ENCODE measurements at regions not wholly inside any gene's neighbourhood (a gene's known extent, or its start where the extent isn't known, plus 50 kb on each side); places are given as distances from the start of the nearest gene placed in this dataset.

GRCh38 chr12:42770261-42770660 lies 180.7 kb upstream of the PRICKLE1 start:
- intact Hi-C loops (cut with DNase I), result no loop called here
- no peak overlapping the region for H3K27ac ChIP-seq
- TF ChIP-seq EP300 (IDR thresholded peaks at IDR 0.05), result no peak
- TF ChIP-seq, protein P1, sequence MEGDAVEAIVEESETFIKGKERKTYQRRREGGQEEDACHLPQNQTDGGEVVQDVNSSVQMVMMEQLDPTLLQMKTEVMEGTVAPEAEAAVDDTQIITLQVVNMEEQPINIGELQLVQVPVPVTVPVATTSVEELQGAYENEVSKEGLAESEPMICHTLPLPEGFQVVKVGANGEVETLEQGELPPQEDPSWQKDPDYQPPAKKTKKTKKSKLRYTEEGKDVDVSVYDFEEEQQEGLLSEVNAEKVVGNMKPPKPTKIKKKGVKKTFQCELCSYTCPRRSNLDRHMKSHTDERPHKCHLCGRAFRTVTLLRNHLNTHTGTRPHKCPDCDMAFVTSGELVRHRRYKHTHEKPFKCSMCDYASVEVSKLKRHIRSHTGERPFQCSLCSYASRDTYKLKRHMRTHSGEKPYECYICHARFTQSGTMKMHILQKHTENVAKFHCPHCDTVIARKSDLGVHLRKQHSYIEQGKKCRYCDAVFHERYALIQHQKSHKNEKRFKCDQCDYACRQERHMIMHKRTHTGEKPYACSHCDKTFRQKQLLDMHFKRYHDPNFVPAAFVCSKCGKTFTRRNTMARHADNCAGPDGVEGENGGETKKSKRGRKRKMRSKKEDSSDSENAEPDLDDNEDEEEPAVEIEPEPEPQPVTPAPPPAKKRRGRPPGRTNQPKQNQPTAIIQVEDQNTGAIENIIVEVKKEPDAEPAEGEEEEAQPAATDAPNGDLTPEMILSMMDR (IDR thresholded peaks at IDR 0.05), result no peak
- no peak for DNase-seq
- no peaks in the 10 kb centered on the region for H3K27me3 ChIP-seq
- H3K4me1 ChIP-seq, result no peaks in the 10 kb centered on the region
- H3K9me3 ChIP-seq, result peaks cover 0 to 10% (median 3%) of the 10 kb centered on the region in 4 donors
- 76 to 87% methylated on average over 3 of the region's 3 CpGs for WGBS, 2 donors
- no peak overlapping the region for H3K4me3 ChIP-seq
- no peaks in the 10 kb centered on the region for H3K36me3 ChIP-seq

GRCh38 chr12:42769455-42769854 lies 179.9 kb upstream of the PRICKLE1 start:
- Histone ChIP-seq H3K27me3 (no peaks in the 10 kb centered on the region), H3K4me1 (no peaks in the 10 kb centered on the region), H3K27ac (no peak overlapping the region), H3K9me3 (peaks cover 0 to 10% (median 3%) of the 10 kb centered on the region in 4 donors), H3K36me3 (no peaks in the 10 kb centered on the region), H3K4me3 (no peak overlapping the region)
- no peak for DNase-seq
- WGBS, 2 donors, result 20 to 25% methylated on average over 1 of the region's 1 CpG
- TF ChIP-seq POLR2A (IDR thresholded peaks at IDR 0.05) (no peak), POLR2AphosphoS5 (IDR thresholded peaks at IDR 0.05) (no peak), EP300 (IDR thresholded peaks at IDR 0.05) (no peak)
- TF ChIP-seq, protein P1 (IDR thresholded peaks at IDR 0.05), result no peak
- intact Hi-C loops (cut with DNase I), result no loop called here

DNA sequence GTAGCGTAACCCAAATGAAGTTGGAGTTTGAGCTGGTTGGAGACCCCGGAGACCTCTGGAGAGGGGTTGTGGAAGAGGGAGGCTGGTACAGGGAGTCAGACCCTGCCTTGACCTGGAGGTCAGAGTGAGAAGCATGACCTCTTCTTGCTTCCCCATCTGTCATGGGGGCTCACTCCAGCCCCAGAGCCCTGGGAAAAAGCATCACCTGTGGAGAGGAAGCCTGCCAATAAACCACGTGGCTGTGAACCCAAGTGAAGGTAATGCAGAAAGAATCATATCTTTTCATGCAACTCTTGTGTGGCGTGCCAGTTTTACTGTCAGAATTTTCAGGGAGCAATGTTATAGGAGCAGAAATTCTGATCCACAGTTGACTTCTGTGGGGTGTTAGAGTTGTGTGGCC lies 178.5 kb upstream of the PRICKLE1 start:
- H3K36me3 ChIP-seq, result no peaks in the 10 kb centered on the region
- no peak for DNase-seq

GRCh38 chr12:42767326-42767954 lies 177.9 kb upstream of the PRICKLE1 start:
- H3K27ac ChIP-seq, result no peak overlapping the region
- peaks cover 0 to 3% (median under 1%) of the 10 kb centered on the region in 4 donors for H3K4me1 ChIP-seq
- no peak overlapping the region for H3K4me3 ChIP-seq
- H3K36me3 ChIP-seq, result no peaks in the 10 kb centered on the region
- 83 to 90% methylated on average over 7 of the region's 7 CpGs for WGBS, 2 donors
- TF ChIP-seq, protein P1 (IDR thresholded peaks at IDR 0.05), result no peak
- TF ChIP-seq EP300 (IDR thresholded peaks at IDR 0.05) (no peak), POLR2AphosphoS5 (IDR thresholded peaks at IDR 0.05) (no peak), POLR2A (IDR thresholded peaks at IDR 0.05) (no peak)
- intact Hi-C loops (cut with DNase I), result no loop called here
- no peak for DNase-seq
- H3K9me3 ChIP-seq, result peaks cover 0 to 7% (median 3%) of the 10 kb centered on the region in 4 donors
- no peaks in the 10 kb centered on the region for H3K27me3 ChIP-seq

More for the DNA sequence above, 178.5 kb upstream of the PRICKLE1 start:
- Histone ChIP-seq H3K4me1 (no peaks in the 10 kb centered on the region), H3K4me3 (no peak overlapping the region), H3K9me3 (peaks cover 0 to 10% (median 3%) of the 10 kb centered on the region in 4 donors), H3K27me3 (no peaks in the 10 kb centered on the region), H3K27ac (no peak overlapping the region)
- no peak for TF ChIP-seq POLR2AphosphoS5 (IDR thresholded peaks at IDR 0.05)
- TF ChIP-seq POLR2A (IDR thresholded peaks at IDR 0.05), result no peak
- no peak for TF ChIP-seq EP300 (IDR thresholded peaks at IDR 0.05)
- TF ChIP-seq, protein P1 (IDR thresholded peaks at IDR 0.05), result no peak
- intact Hi-C loops (cut with DNase I), result no loop called here
- 76 to 88% methylated on average over 4 of the region's 4 CpGs for WGBS, 2 donors

GRCh38 chr12:42766754-42767153 lies 177.2 kb upstream of the PRICKLE1 start:
- 77 to 81% methylated on average over 4 of the region's 4 CpGs for WGBS, 2 donors
- Histone ChIP-seq H3K4me3 (no peak overlapping the region), H3K36me3 (no peaks in the 10 kb centered on the region), H3K27ac (no peak overlapping the region), H3K27me3 (no peaks in the 10 kb centered on the region), H3K9me3 (peaks cover 0 to 6% (median under 1%) of the 10 kb centered on the region in 4 donors), H3K4me1 (peaks cover 0 to 10% (median 3%) of the 10 kb centered on the region in 4 donors)
- intact Hi-C loops (cut with DNase I), result no loop called here
- no peak for TF ChIP-seq POLR2A (IDR thresholded peaks at IDR 0.05)
- TF ChIP-seq, protein P1 (IDR thresholded peaks at IDR 0.05), result no peak
- no peak for TF ChIP-seq POLR2AphosphoS5 (IDR thresholded peaks at IDR 0.05)
- no peak for TF ChIP-seq EP300 (IDR thresholded peaks at IDR 0.05)
- no peak for DNase-seq
